ENCODE measurements at regions not wholly inside any gene's neighbourhood (a gene's known extent, or its start where the extent isn't known, plus 50 kb on each side); places are given as distances from the start of the nearest gene placed in this dataset.
"Not testable (repeated sequence)": the region's sequence is repeated elsewhere in the genome, so short reads cannot be mapped to it uniquely, and the experiment has no call there.

- no peak for TF ChIP-seq POLR2A (IDR thresholded peaks at IDR 0.05)
- TF ChIP-seq, protein P1, sequence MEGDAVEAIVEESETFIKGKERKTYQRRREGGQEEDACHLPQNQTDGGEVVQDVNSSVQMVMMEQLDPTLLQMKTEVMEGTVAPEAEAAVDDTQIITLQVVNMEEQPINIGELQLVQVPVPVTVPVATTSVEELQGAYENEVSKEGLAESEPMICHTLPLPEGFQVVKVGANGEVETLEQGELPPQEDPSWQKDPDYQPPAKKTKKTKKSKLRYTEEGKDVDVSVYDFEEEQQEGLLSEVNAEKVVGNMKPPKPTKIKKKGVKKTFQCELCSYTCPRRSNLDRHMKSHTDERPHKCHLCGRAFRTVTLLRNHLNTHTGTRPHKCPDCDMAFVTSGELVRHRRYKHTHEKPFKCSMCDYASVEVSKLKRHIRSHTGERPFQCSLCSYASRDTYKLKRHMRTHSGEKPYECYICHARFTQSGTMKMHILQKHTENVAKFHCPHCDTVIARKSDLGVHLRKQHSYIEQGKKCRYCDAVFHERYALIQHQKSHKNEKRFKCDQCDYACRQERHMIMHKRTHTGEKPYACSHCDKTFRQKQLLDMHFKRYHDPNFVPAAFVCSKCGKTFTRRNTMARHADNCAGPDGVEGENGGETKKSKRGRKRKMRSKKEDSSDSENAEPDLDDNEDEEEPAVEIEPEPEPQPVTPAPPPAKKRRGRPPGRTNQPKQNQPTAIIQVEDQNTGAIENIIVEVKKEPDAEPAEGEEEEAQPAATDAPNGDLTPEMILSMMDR (IDR thresholded peaks at IDR 0.05) = no peak
- Histone ChIP-seq H3K9me3 (peaks cover 0 to 4% (median 0%) of the 10 kb centered on the region in 4 donors), H3K4me3 (no peak overlapping the region), H3K27ac (no peak overlapping the region), H3K27me3 (no peaks in the 10 kb centered on the region), H3K36me3 (no peaks in the 10 kb centered on the region), H3K4me1 (no peaks in the 10 kb centered on the region)
- no peak for DNase-seq
These were observed 249.8 kb upstream of the ANXA10 start for GRCh38 chr4:167842487-167842886.

- no peak overlapping the region for H3K4me3 ChIP-seq
- H3K9me3 ChIP-seq = no peaks in the 10 kb centered on the region
- H3K4me1 ChIP-seq = no peaks in the 10 kb centered on the region
- H3K36me3 ChIP-seq = no peaks in the 10 kb centered on the region
- H3K27ac ChIP-seq = no peak overlapping the region
- TF ChIP-seq, protein P1 (IDR thresholded peaks at IDR 0.05) = no peak
- TF ChIP-seq POLR2A (IDR thresholded peaks at IDR 0.05) = no peak
- H3K27me3 ChIP-seq = no peaks in the 10 kb centered on the region
- DNase-seq = no peak
These were observed 237.5 kb upstream of the ANXA10 start for GRCh38 chr4:167854881-167855280.

DNA sequence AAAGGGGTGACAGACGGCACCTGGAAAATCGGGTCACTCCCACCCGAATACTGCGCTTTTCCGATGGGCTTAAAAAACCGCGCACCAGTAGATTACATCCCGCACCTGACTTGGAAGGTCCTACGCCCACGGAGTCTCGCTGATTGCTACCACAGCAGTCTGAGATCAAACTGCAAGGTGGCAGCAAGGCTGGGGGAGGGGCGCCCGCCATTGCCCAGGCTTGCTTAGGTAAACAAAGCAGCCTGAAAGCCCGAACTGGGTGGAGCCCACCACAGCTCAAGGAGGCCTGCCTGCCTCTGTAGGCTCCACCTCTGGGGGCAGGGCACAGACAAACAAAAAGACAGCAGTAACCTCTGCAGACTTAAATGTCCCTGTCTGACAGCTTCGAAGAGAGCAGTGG is 234.2 kb upstream of the ANXA10 start:
- not testable (repeated sequence) for H3K27me3 ChIP-seq, DNase-seq, H3K4me3 ChIP-seq, H3K4me1 ChIP-seq, H3K27ac ChIP-seq, H3K9me3 ChIP-seq, H3K36me3 ChIP-seq

- Histone ChIP-seq H3K9me3 (no peaks in the 10 kb centered on the region), H3K4me3 (no peak overlapping the region), H3K27me3 (no peaks in the 10 kb centered on the region), H3K27ac (no peak overlapping the region), H3K36me3 (no peaks in the 10 kb centered on the region), H3K4me1 (no peaks in the 10 kb centered on the region)
- DNase-seq = no peak
- TF ChIP-seq, protein P1 (IDR thresholded peaks at IDR 0.05) = no peak
- TF ChIP-seq POLR2A (IDR thresholded peaks at IDR 0.05) = no peak
These were observed 225.1 kb upstream of the ANXA10 start for GRCh38 chr4:167867191-167867590.

GRCh38 chr4:167868163-167868562 is 224.2 kb upstream of the ANXA10 start:
- no peak for DNase-seq
- Histone ChIP-seq H3K9me3 (no peaks in the 10 kb centered on the region), H3K36me3 (no peaks in the 10 kb centered on the region), H3K27ac (no peak overlapping the region), H3K4me1 (no peaks in the 10 kb centered on the region), H3K27me3 (no peaks in the 10 kb centered on the region), H3K4me3 (no peak overlapping the region)
- TF ChIP-seq, protein P1 (IDR thresholded peaks at IDR 0.05) = no peak
- TF ChIP-seq POLR2A (IDR thresholded peaks at IDR 0.05) = no peak

- no peak overlapping the region for H3K27ac ChIP-seq
- DNase-seq = no peak
- H3K36me3 ChIP-seq = no peaks in the 10 kb centered on the region
- no peaks in the 10 kb centered on the region for H3K27me3 ChIP-seq
- TF ChIP-seq, protein P1 (IDR thresholded peaks at IDR 0.05) = no peak
- TF ChIP-seq POLR2A (IDR thresholded peaks at IDR 0.05) = no peak
- H3K9me3 ChIP-seq = no peaks in the 10 kb centered on the region
- no peaks in the 10 kb centered on the region for H3K4me1 ChIP-seq
- H3K4me3 ChIP-seq = no peak overlapping the region
These were observed 218.8 kb upstream of the ANXA10 start for GRCh38 chr4:167873496-167873895.

DNA sequence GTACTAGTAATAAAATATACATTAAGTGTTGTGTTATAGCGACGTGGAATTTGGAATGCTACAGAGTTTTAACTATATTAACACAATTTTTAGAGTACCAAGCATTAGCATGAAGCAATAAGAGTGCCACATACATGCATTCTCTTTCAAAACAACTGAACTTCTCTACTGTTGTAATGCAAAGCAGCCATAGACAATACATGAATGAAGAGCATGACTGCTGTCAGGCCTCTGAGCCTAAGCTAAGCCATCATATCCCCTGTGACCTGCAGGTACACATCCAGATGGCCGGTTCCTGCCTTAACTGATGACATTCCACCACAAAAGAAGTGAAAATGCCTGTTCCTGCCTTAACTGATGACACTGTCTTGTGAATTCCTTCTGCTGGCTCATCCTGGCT is 216.2 kb upstream of the ANXA10 start:
- not testable (repeated sequence) for H3K27ac ChIP-seq, H3K9me3 ChIP-seq, H3K36me3 ChIP-seq, H3K4me3 ChIP-seq, H3K27me3 ChIP-seq, H3K4me1 ChIP-seq, DNase-seq

DNA sequence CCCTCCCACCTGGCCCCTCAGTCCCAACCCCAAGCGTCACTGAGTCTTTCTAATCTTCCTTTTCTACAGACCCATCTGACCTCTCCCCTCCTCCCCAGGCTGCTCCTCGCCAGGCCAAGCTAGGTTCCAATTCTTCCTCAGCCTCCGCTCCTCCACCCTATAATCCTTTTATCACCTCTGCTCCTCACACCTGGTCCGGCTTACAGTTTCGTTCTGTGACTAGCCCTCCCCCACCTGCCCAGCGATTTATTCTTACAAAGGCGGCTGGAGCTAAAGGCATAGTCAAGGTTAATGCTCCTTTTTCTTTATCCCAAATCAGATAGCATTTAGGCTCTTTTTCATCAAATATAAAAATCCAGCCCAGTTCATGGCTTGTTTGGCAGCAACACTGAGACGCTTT is 214.5 kb upstream of the ANXA10 start:
- H3K4me3 ChIP-seq, H3K36me3 ChIP-seq, DNase-seq, H3K27me3 ChIP-seq, H3K4me1 ChIP-seq, H3K9me3 ChIP-seq, H3K27ac ChIP-seq: not testable (repeated sequence)

All from Peyer's patch (tissue), 4 donors.